ENCODE measurements at regions not wholly inside any gene's neighbourhood (a gene's known extent, or its start where the extent isn't known, plus 50 kb on each side); places are given as distances from the start of the nearest gene placed in this dataset.

- Histone ChIP-seq H3K4me3 (ENCODE audit: low read depth in 1 of 2, low read length in 2 of 2) (no peak overlapping the region), H3K4me1 (ENCODE audit: control insufficient read depth in 1 of 2, insufficient read depth in 2 of 2, low read length in 2 of 2) (no peaks in the 10 kb centered on the region), H3K27me3 (ENCODE audit: control insufficient read depth in 1 of 2, insufficient read depth in 2 of 2, low read length in 2 of 2) (no peaks in the 10 kb centered on the region), H3K36me3 (ENCODE audit: control insufficient read depth in 1 of 2, insufficient read depth in 2 of 2, low read length in 2 of 2) (no peaks in the 10 kb centered on the region), H3K9me3 (ENCODE audit: control insufficient read depth in 1 of 2, low read length in 2 of 2) (no peaks in the 10 kb centered on the region), H3K27ac (ENCODE audit: low read depth, low read length) (no peak overlapping the region), H3K9ac (ENCODE audit: low read depth in 1 of 2, low read length in 2 of 2) (no peak overlapping the region)
These were observed 71.9 kb upstream of the TNS3 start for GRCh38 chr7:47653550-47654411.

GRCh38 chr7:47652591-47652990 lies 70.7 kb upstream of the TNS3 start:
- Histone ChIP-seq H3K4me3 (ENCODE audit: low read depth in 1 of 2, low read length in 2 of 2) (no peak overlapping the region), H3K9me3 (ENCODE audit: control insufficient read depth in 1 of 2, low read length in 2 of 2) (no peaks in the 10 kb centered on the region), H3K36me3 (ENCODE audit: control insufficient read depth in 1 of 2, insufficient read depth in 2 of 2, low read length in 2 of 2) (no peaks in the 10 kb centered on the region), H3K9ac (ENCODE audit: low read depth in 1 of 2, low read length in 2 of 2) (no peak overlapping the region), H3K27ac (ENCODE audit: low read depth, low read length) (no peak overlapping the region), H3K27me3 (ENCODE audit: control insufficient read depth in 1 of 2, insufficient read depth in 2 of 2, low read length in 2 of 2) (no peaks in the 10 kb centered on the region), H3K4me1 (ENCODE audit: control insufficient read depth in 1 of 2, insufficient read depth in 2 of 2, low read length in 2 of 2) (peaks cover 0 to under 1% of the 10 kb centered on the region in 2 donors)

GRCh38 chr7:47651355-47652317 lies 69.7 kb upstream of the TNS3 start:
- Histone ChIP-seq H3K9me3 (ENCODE audit: control insufficient read depth in 1 of 2, low read length in 2 of 2) (no peaks in the 10 kb centered on the region), H3K9ac (ENCODE audit: low read depth in 1 of 2, low read length in 2 of 2) (no peak overlapping the region), H3K36me3 (ENCODE audit: control insufficient read depth in 1 of 2, insufficient read depth in 2 of 2, low read length in 2 of 2) (no peaks in the 10 kb centered on the region), H3K27ac (ENCODE audit: low read depth, low read length) (no peak overlapping the region), H3K4me3 (ENCODE audit: low read depth in 1 of 2, low read length in 2 of 2) (no peak overlapping the region), H3K27me3 (ENCODE audit: control insufficient read depth in 1 of 2, insufficient read depth in 2 of 2, low read length in 2 of 2) (no peaks in the 10 kb centered on the region), H3K4me1 (ENCODE audit: control insufficient read depth in 1 of 2, insufficient read depth in 2 of 2, low read length in 2 of 2) (peaks cover 0 to 10% of the 10 kb centered on the region in 2 donors)

DNA sequence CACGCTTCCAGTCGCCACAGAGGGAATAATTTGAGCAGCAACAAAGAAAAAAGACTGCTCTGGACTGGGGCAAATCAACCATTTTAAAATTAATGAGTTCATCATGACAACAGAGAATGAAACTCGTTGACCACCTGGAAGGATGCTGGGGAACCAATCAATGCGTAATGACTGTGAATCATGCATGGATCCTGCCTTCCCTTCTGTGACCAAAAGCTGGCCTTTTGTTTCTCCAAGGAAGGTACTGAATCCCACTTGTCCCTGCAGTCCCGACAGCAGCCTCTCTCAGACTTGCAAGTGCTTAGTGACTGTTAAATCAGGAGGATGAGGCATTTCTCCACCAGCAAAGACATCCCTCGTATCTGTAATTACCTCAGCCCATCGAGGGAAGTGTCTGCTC lies 68.0 kb upstream of the TNS3 start:
- H3K27ac ChIP-seq (ENCODE audit: low read depth, low read length): no peak overlapping the region
- no peaks in the 10 kb centered on the region for H3K36me3 ChIP-seq (ENCODE audit: control insufficient read depth in 1 of 2, insufficient read depth in 2 of 2, low read length in 2 of 2)
- no peaks in the 10 kb centered on the region for H3K27me3 ChIP-seq (ENCODE audit: control insufficient read depth in 1 of 2, insufficient read depth in 2 of 2, low read length in 2 of 2)
- no peak overlapping the region for H3K4me3 ChIP-seq (ENCODE audit: low read depth in 1 of 2, low read length in 2 of 2)
- peaks cover 0 to 12% of the 10 kb centered on the region in 2 donors for H3K4me1 ChIP-seq (ENCODE audit: control insufficient read depth in 1 of 2, insufficient read depth in 2 of 2, low read length in 2 of 2)
- no peaks in the 10 kb centered on the region for H3K9me3 ChIP-seq (ENCODE audit: control insufficient read depth in 1 of 2, low read length in 2 of 2)
- H3K9ac ChIP-seq (ENCODE audit: low read depth in 1 of 2, low read length in 2 of 2): no peak overlapping the region

DNA sequence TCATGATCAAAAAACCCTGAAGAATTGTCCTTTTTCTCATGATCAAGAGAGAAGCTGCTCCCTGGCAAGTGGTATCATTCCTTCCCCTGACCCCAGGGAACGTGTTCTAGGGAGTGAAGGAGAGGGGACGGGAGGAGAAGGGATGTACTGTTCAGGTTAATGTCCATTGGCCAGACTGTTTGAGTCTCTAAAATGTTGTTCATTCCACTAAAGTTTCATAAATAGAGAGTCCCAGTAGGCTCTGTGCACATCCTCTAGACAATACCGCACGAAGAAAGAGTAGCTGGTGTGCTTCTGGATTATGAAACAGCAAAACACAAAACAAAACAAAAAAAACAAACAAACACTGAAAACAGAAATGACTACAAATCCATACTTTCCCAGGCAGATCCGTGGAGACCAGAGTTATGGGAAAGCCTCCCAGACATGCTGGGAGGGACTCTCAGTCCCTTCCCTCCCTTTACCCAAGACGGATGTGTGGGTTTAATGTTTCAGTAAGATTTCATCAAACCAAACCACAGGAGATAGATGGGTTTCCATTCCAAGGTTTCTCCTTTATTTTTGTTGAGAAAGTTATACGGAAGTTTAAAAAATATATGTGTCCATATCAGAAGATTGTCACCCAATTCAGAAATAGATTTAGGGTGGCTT lies 66.5 kb upstream of the TNS3 start:
- Histone ChIP-seq H3K36me3 (ENCODE audit: control insufficient read depth in 1 of 2, insufficient read depth in 2 of 2, low read length in 2 of 2) (no peaks in the 10 kb centered on the region), H3K4me3 (ENCODE audit: low read depth in 1 of 2, low read length in 2 of 2) (no peak overlapping the region), H3K27me3 (ENCODE audit: control insufficient read depth in 1 of 2, insufficient read depth in 2 of 2, low read length in 2 of 2) (no peaks in the 10 kb centered on the region), H3K4me1 (ENCODE audit: control insufficient read depth in 1 of 2, insufficient read depth in 2 of 2, low read length in 2 of 2) (peaks cover 0 to 12% of the 10 kb centered on the region in 2 donors), H3K9ac (ENCODE audit: low read depth in 1 of 2, low read length in 2 of 2) (no peak overlapping the region), H3K27ac (ENCODE audit: low read depth, low read length) (no peak overlapping the region), H3K9me3 (ENCODE audit: control insufficient read depth in 1 of 2, low read length in 2 of 2) (no peaks in the 10 kb centered on the region)

GRCh38 chr7:47647918-47648250 lies 66.0 kb upstream of the TNS3 start:
- H3K27me3 ChIP-seq (ENCODE audit: control insufficient read depth in 1 of 2, insufficient read depth in 2 of 2, low read length in 2 of 2): no peaks in the 10 kb centered on the region
- no peak overlapping the region for H3K9ac ChIP-seq (ENCODE audit: low read depth in 1 of 2, low read length in 2 of 2)
- no peaks in the 10 kb centered on the region for H3K9me3 ChIP-seq (ENCODE audit: control insufficient read depth in 1 of 2, low read length in 2 of 2)
- H3K27ac ChIP-seq (ENCODE audit: low read depth, low read length): no peak overlapping the region
- H3K4me1 ChIP-seq (ENCODE audit: control insufficient read depth in 1 of 2, insufficient read depth in 2 of 2, low read length in 2 of 2): peaks cover 0 to 12% of the 10 kb centered on the region in 2 donors
- no peaks in the 10 kb centered on the region for H3K36me3 ChIP-seq (ENCODE audit: control insufficient read depth in 1 of 2, insufficient read depth in 2 of 2, low read length in 2 of 2)
- no peak overlapping the region for H3K4me3 ChIP-seq (ENCODE audit: low read depth in 1 of 2, low read length in 2 of 2)

DNA sequence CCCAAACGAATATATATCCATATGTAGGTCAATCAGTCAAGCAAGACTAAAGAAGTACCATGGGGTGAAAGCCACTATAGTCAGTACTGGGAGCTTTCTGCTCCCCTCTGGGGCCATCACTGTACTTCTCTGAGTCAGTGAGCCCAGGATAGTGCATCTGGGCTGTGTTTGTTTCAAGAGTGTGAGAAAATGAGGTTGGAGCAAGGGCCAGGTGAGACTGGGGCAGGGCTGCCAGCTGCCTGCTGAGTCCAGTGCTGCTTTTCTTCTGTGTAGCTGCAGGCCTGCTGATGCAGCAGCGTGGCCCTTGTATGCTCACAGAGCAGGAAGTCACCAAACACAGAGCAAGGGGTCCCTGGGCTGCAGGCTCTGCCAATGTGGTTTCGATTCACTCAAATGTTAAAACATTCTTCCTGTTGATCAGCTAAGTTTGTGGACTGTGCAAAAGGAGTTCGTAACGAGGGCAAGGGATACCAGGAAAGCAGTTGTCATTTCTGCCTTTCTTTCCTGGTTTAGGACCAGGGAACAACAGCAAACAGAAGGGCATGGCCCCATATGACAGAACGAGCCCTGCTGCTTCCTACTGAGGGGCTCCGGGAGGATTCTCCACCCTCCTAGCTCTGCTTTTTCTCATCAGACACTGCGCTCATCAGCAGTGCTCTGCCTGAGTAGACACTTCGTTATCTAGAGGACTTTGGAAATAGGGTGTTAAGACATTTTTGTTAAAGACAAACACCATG lies 65.4 kb upstream of the TNS3 start:
- Histone ChIP-seq H3K9me3 (ENCODE audit: control insufficient read depth in 1 of 2, low read length in 2 of 2) (no peaks in the 10 kb centered on the region), H3K36me3 (ENCODE audit: control insufficient read depth in 1 of 2, insufficient read depth in 2 of 2, low read length in 2 of 2) (no peaks in the 10 kb centered on the region), H3K27ac (ENCODE audit: low read depth, low read length) (no peak overlapping the region), H3K4me1 (ENCODE audit: control insufficient read depth in 1 of 2, insufficient read depth in 2 of 2, low read length in 2 of 2) (peaks cover 0 to 12% of the 10 kb centered on the region in 2 donors), H3K27me3 (ENCODE audit: control insufficient read depth in 1 of 2, insufficient read depth in 2 of 2, low read length in 2 of 2) (no peaks in the 10 kb centered on the region), H3K9ac (ENCODE audit: low read depth in 1 of 2, low read length in 2 of 2) (no peak overlapping the region), H3K4me3 (ENCODE audit: low read depth in 1 of 2, low read length in 2 of 2) (no peak overlapping the region)

DNA sequence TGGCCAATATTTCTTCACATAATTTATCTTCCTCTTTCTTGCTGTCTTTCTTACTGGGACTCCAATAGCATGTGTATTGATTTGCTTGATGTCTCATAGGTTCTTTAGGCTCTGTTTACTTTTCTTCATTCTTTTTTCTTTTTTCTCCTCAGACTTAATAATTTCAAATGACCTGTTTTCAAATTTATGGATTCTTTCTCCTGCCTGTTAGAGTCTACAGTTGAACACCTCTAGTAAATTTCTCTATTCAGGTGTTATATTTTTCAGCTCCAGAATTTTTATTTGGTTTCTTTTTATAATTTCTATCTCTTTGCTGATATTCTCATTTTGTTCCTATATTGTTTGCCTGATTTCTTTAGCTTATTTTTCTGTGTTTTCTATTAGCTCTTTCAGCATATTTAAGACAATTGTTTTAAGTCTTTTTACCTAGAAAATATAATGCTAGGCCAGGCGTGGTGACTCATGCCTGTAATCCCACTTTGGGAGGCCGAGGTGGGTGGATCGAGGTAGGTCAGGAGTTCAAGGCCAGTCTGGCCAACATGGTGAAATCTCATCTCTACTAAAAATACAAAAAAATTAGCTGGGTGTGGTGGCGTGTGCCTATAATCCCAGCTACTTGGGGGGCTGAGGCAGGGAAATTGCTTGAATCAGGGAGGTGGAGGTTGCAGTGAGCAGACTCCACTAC lies 61.9 kb upstream of the TNS3 start:
- Histone ChIP-seq H3K36me3 (ENCODE audit: control insufficient read depth in 1 of 2, insufficient read depth in 2 of 2, low read length in 2 of 2) (no peaks in the 10 kb centered on the region), H3K9ac (ENCODE audit: low read depth in 1 of 2, low read length in 2 of 2) (no peak overlapping the region), H3K4me1 (ENCODE audit: control insufficient read depth in 1 of 2, insufficient read depth in 2 of 2, low read length in 2 of 2) (peaks cover 0 to 12% of the 10 kb centered on the region in 2 donors), H3K27me3 (ENCODE audit: control insufficient read depth in 1 of 2, insufficient read depth in 2 of 2, low read length in 2 of 2) (no peaks in the 10 kb centered on the region), H3K4me3 (ENCODE audit: low read depth in 1 of 2, low read length in 2 of 2) (no peak overlapping the region), H3K27ac (ENCODE audit: low read depth, low read length) (no peak overlapping the region), H3K9me3 (ENCODE audit: control insufficient read depth in 1 of 2, low read length in 2 of 2) (no peaks in the 10 kb centered on the region)

- H3K9ac ChIP-seq (ENCODE audit: low read depth in 1 of 2, low read length in 2 of 2): no peak overlapping the region
- peaks cover 5 to 13% of the 10 kb centered on the region in 2 donors for H3K4me1 ChIP-seq (ENCODE audit: control insufficient read depth in 1 of 2, insufficient read depth in 2 of 2, low read length in 2 of 2)
- no peak overlapping the region for H3K4me3 ChIP-seq (ENCODE audit: low read depth in 1 of 2, low read length in 2 of 2)
- no peaks in the 10 kb centered on the region for H3K36me3 ChIP-seq (ENCODE audit: control insufficient read depth in 1 of 2, insufficient read depth in 2 of 2, low read length in 2 of 2)
- no peaks in the 10 kb centered on the region for H3K27me3 ChIP-seq (ENCODE audit: control insufficient read depth in 1 of 2, insufficient read depth in 2 of 2, low read length in 2 of 2)
- H3K27ac ChIP-seq (ENCODE audit: low read depth, low read length): no peak overlapping the region
- H3K9me3 ChIP-seq (ENCODE audit: control insufficient read depth in 1 of 2, low read length in 2 of 2): no peaks in the 10 kb centered on the region
These were observed 58.4 kb upstream of the TNS3 start for GRCh38 chr7:47640265-47640664.
